SH-SY5Y (cell line): ENCODE measurements at regions not wholly inside any gene's neighbourhood (a gene's known extent, or its start where the extent isn't known, plus 50 kb on each side); places are given as distances from the start of the nearest gene placed in this dataset.

Source experiments
- GATA2 ChIP-seq: IDR thresholded peaks from 2 replicates; pipeline ENCODE4 v1.6.1; 2011; ENCODE audit warnings: mild to moderate bottlenecking, low read depth, low read length
- GATA3 ChIP-seq: IDR thresholded peaks from 2 replicates; pipeline ENCODE4 v1.6.1; 2011; ENCODE audit warnings: low read depth, mild to moderate bottlenecking, low read length, moderate library complexity

GRCh38 chr17:74070374-74070773 lies 133.1 kb upstream of the RPL38 start:
- TF ChIP-seq GATA2 (no peak), GATA3 (no peak)
